HG03103 (cell line): ENCODE measurements at regions not wholly inside any gene's neighbourhood (a gene's known extent, or its start where the extent isn't known, plus 50 kb on each side); places are given as distances from the start of the nearest gene placed in this dataset.
"Not testable (repeated sequence)": the region's sequence is repeated elsewhere in the genome, so short reads cannot be mapped to it uniquely, and the experiment has no call there.

Source experiments
- ATAC-seq: cut with Tn5 transposase; IDR thresholded peaks from one replicate; pipeline ENCODE4 v1.9.1; 2021; ENCODE audit warnings: low read depth; ENCODE audit not compliant: unreplicated experiment

DNA sequence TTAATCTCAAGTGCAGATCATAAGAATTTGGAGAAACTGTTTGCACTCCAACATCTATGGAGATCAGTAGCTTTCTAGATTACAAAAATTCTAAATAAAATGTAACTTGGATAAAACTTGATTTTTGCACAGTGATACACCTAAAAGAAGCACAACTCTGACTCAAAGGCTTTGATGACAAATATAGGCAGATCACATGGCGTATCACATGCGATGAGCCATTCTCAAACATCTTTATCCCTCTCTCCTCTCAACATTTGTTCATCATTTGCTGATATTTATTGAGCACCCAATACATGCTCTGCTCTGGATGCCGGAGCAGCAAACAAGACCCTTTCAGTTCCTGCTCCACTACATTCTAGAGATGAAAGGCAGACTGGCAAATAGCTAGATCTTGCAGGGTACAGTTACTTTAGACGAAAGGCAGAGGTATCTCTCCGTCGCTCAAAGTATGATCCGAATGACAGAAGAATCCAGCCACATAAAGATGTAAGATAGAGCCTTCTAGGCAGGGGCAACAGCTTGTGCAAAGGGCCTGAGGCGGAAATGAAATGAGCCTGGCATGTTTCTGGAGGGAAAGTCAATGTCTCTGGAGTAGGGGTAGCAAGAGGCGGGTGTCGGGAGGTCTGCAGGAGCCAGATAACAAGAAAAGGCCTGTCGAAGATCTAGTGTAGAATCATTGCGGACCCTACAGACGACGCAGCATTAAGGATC is 145.8 kb upstream of the ERRFI1 start:
- ATAC-seq: no peak

- ATAC-seq: no peak
Observed at GRCh38 chr1:8170059-8170835, 144.1 kb upstream of the ERRFI1 start.

GRCh38 chr1:8169364-8170058 is 143.4 kb upstream of the ERRFI1 start:
- no peak for ATAC-seq

- ATAC-seq: no peak
Observed at GRCh38 chr1:8167936-8168335, 141.8 kb upstream of the ERRFI1 start.

- no peak for ATAC-seq
Observed at GRCh38 chr1:8166406-8166805, 140.3 kb upstream of the ERRFI1 start.

DNA sequence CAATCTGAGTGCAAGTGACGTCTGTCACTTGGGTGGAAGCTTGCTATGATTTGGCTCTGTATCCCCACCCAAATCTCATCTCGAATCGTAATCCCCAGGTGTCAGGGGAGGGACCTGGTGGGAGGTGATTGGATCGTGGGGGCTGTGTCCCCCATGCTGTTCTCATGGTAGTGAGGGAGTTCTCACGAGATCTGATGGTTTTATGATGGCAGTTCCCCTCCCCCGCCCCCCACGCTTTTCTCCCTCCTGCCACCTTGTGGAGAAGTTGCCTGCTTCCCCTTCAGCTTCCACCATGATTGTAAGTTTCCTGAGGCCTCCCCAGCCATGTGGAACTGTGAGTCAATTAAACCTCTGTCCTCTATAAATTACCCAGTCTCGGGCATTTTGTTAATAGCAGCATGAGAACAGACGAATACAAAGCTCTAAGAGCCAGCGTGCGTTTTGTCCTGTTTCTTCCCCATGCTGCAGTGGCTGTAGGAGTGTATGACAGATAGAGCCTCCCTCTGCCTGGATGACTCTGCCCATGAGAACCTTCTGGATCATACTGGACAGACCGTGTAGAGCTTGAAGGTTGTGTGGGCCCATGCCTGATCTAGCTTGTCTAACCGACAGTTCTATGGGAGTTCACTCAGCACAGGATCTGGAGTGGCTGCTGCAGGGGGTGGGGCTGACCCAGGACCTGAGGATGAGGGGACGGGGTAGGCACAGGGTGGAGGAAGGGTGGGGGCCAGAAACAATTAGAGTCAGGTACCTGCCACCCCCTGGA is 139.7 kb upstream of the ERRFI1 start:
- no peak for ATAC-seq

GRCh38 chr1:8164670-8165069 is 138.6 kb upstream of the ERRFI1 start:
- ATAC-seq: no peak

DNA sequence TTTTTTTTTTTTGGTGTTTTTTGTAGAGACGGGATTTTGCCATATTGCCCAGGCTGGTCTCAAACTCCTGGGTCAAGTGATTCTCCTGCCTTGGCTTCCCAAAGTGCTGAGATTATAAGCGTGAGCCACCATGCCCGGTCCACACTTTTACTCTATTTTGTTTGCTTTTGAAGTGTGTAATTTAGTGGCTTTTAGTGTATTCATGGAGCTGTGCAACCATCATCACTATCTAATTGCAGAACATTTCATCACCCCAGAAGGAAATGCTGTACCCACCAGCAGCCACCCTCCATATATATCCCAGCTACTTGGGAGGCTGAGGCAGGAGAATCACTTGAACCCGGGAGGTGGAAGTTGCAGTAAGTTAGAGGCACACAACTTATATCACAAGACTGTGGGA is 136.9 kb upstream of the ERRFI1 start:
- ATAC-seq: no peak

- no peak for ATAC-seq
Observed at GRCh38 chr1:8162168-8162567, 136.1 kb upstream of the ERRFI1 start.

DNA sequence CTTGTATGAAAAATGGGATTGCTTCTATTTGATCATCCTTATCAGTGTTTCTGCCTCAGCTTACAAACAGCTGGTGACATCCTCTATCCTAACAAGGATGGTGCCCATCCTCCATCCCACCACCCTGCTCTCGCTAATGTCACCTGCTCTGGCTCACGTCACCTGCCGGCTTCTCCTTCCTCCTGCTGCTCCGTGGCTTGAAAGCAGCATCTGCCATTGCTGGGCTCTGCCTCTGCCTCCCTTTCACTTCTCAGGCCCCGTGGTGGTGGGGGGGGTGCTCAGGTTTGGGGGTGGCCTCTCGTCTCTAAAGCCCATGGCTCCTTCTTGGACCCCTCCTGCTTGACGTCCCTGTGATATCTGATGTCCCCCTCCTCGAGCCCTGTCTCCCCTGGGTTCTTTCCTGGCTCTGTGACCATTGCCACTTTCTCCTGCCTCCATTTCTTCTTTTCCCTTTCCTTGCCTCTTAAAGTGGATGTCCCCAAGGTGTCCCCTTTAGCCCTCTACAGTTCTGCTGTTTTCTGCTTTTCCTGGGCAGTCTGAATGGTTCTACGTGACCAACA is 135.5 kb upstream of the ERRFI1 start:
- no peak for ATAC-seq

DNA sequence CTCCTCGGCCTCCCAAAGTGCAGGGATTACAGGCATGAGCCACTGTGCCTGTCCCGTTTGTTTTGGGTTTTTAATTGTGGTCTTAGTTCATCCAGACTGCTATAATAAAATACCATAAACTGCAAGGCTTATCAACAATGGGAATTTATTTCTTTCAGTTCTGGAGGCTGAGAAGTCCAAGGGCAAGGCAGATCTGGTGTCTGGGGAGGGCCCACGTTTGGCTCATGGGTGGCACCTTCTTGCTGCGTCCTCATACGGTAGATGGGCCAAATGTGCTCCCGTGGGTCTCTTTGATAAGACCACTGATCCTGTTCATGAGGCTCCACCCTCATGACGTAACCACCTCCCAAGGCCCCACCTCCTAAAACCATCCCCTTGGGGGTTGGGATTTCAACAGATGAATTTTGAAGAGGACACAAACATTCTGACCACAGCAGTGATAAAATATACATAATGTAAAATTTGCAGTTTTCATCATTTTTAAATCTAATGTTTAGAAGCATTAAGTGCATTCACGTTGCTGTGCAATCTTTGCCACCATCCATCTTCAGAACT is 133.4 kb upstream of the ERRFI1 start:
- ATAC-seq: no peak

DNA sequence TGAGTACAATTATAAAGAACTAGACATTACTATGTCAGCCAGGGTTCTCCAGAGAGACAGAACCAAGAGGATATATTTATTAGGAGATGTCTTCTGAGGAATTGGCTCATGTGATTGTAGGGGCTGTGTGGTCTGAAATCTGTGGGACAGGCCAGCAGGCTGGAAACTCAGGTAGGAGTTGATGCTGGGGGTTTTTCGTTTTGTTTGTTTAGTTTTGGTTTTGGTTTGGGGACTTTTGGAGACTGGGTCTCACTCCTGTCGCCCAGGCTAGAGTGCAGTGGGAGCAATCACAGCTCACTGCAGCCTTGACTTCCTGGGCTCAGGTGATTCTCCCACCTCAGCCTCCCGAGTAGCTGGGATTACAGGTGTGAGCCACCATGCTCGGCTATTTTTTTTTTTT is 132.9 kb upstream of the ERRFI1 start:
- no peak for ATAC-seq

DNA sequence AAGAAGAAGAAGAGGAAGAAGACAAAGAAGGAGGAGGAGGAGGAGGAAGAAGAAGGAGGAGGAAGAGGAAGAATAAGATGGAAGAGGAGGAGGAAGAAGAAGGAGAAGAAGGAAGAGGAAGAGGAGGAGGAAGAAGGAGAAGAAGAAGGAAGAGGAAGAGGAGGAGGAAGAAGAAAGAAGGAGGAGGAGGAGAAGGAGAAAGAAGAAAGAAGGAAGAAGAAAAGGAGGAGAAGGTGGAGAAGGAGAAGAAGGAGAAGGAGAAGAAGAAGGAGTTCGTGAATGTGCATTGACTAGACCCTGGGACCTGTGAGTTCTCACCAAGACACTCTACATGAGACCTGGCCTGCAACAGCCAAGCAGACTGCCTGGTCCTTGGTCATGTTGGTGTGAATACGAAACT is 131.7 kb upstream of the ERRFI1 start:
- ATAC-seq: no peak

GRCh38 chr1:8155528-8156186 is 129.5 kb upstream of the ERRFI1 start:
- no peak for ATAC-seq

DNA sequence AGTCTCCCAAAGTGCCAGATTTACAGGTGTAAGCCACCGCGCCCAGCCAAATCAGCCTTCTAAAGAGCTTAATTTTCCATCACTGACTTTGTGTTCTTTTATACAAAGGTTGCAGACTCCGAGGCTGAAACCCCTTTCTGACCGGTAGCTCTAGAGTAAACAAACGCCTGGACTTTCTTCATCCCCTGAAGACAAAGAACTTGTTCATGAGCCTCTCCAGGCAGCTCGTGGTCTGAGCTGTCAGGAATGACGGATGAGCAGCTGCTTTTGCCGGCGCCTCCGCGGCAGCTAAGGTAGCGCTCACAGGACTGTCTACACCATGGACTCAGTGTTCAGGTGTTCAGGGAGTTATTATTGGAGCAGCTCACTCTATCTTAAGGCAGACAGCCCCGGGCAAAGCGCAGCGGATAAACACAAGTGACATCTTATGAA is 128.5 kb upstream of the ERRFI1 start:
- no peak for ATAC-seq

- ATAC-seq: no peak
Observed at GRCh38 chr1:8153961-8154360, 127.9 kb upstream of the ERRFI1 start.

DNA sequence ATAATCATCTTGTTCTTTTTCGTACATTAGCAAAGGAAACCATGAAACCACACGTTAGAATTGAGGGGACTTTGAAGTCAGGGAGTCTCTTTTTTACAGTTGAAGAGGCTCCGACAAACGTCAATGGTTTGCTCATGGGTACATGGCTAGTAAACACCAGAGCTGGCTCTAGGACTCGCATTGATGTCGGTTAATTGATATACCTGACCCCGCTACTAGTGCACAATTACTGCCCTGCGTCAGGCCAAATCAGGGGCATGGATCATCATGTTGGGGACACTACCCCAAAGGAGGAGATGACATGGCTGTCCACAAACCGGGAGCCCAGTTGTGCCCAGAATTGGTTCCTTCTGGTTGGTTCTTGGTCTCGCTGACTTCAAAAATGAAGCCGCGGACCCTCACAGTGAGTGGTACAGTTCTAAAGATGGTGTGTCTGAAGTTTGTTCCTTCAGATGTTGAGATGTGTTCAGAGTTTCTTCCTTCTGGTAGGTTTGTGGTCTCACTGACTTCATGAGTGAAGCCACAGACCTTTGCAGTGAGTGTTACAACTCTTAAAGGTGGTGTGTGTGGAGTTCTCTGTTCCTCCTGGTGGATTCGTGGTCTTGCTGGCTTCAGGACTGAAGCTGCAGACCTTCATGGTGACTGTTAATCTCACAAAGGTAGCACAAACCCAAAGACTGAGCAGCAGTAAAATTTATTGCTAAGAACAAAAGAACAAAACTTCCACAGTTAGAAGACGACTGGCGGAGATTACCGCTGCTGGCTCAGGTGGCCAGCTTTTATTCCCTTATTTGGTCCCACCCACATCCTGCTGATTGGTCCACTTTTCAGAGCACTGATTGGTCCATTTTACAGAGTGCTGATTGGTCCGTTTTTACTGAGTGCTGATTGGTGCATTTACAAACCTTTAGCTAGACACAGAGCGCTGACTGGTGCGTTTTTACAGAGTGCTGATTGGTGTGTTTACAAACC is 126.9 kb upstream of the ERRFI1 start:
- no peak for ATAC-seq

DNA sequence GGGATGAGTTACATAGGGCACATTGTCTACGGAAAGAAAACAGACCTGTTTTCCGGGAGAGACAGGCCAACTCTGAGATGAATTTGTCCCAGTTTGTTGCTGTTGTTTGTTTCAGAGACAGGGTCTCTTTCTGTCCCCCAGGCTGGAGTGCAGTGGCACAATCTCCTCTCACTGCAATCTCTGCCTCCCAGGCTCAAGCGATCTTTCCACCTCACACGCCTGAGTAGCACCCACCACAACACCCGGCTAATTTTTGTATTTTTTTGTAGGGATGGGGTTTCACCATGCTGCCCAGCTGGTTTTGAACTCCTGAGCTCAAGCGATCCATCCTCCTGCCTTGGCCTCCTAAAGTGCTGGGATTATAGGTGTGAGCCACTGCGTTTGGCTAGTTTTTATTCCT is 125.5 kb upstream of the ERRFI1 start:
- no peak for ATAC-seq

DNA sequence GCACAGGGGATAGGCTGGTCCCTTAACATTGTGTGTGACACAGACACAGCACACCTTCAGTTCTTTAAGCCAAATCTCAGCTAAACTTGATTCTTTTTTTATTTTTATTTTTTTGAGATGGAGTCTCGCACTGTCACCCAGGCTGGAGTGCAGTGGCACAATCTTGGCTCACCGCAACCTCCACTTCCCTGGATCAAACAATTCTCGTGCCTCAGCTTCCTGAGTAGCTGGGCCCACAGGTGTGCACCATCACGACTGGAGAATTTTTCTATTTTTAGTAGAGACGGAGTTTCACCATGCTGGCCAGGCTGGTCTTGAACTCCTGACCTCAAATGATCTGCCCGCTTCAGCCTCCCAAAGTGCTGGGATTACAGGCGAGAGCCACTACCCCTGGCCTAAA is 123.6 kb upstream of the ERRFI1 start:
- not testable (repeated sequence) for ATAC-seq
